ENCODE measurements at regions not wholly inside any gene's neighbourhood (a gene's known extent, or its start where the extent isn't known, plus 50 kb on each side); places are given as distances from the start of the nearest gene placed in this dataset.

DNA sequence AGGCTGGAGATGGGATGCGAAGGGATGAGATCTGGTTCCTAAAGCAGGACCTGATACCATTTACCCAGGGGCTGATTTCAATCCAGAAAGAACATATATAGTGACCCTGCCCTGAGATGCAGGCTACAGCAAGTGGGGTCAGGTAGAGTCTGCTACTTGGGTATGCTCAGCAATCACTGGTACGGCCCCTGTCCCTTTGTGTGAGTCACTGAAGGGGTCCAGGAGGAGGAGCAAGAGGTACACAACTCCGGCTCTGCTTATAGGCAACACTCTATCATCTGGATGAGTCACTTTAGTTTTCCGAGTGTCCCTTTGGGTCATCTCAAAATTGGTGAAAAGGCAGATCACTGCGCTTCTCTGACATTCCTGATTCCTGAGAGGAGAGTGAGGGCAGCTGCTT, 79.6 kb upstream of the SORCS1 start:
- no peak overlapping the region for H3K4me3 ChIP-seq (ENCODE audit: low read depth, low read length)

DNA sequence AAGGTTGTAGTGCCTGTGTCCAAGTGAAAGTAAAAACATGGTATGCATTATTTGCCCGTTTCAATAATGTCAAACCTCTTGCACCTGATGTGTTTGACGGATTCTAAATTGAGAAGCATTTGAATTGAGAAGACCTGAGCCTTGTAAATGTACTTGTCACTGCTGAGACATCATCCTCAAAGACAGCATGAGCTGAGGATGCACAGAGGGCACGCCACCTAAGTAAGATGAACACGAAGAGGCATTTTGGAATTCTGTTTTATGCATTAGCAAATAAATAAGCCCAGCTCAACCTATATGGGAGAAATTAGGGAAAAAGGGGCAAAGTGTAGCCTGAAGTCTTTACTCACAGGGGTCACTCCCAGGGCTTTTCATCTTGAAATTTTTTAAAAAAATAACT, 73.8 kb upstream of the SORCS1 start:
- no peak overlapping the region for H3K4me3 ChIP-seq (ENCODE audit: low read depth, low read length)

DNA sequence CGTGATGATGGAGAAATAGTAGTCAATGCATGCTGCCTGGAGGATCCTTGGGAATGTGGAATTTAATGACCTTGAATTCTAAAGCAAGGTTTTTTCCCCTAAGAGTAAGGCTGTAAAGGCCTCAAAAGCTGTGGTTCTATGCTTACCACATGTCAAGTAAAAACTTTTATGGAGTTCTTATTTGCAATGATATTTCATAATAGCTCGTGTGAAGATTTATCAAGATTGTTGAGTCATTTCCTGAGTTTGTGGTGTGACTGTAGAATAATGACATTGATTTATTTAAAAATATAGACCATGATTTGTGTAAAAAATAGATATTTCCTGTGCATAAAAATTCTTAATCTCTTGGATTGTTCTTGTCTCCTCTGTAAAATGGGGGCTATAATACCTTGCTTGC, 67.5 kb upstream of the SORCS1 start:
- H3K4me3 ChIP-seq (ENCODE audit: low read depth, low read length) = no peak overlapping the region

DNA sequence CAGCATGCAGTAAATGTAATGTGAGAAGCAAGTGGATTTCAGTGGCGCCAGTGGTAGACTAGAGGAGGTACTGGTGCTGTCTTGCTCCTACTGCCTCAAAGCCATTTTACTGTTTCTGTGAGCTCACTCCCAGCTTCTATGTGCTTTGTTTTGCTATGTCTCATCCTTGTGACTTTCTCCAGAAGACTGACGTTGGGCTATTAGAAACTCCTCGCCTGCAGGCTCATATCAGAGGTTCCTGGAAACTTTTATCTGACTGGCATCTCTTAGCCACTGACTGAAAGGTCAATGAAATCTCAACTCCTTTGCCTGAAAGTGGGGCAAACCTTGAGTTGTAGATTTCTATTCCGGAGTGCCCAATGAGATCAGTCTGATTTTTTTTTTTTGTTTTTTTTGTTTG, 66.4 kb upstream of the SORCS1 start:
- no peak overlapping the region for H3K4me3 ChIP-seq (ENCODE audit: low read depth, low read length)

DNA sequence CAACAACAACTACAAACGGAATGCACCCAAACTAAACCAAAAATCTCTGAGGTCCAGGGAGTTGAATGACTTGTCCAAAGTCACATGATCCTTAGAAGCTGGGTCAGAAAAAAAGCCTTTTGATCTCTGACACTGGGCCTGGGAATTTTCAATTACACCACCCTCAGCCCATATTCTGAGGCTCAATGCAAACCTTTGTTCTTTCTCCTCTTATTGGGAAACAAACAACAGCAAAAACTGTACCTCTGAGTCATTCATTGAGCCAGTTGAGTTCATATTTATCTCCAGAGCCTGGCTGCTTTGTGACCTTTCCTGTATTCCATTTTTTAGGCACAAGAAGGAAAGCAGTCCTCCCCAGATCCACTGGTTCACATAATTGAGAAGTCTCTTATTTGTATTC, 51.2 kb upstream of the SORCS1 start:
- no peak overlapping the region for H3K4me3 ChIP-seq (ENCODE audit: low read depth, low read length)

All from iPS-11a (cell line).